ENCODE measurements at regions not wholly inside any gene's neighbourhood (a gene's known extent, or its start where the extent isn't known, plus 50 kb on each side); places are given as distances from the start of the nearest gene placed in this dataset.

DNA sequence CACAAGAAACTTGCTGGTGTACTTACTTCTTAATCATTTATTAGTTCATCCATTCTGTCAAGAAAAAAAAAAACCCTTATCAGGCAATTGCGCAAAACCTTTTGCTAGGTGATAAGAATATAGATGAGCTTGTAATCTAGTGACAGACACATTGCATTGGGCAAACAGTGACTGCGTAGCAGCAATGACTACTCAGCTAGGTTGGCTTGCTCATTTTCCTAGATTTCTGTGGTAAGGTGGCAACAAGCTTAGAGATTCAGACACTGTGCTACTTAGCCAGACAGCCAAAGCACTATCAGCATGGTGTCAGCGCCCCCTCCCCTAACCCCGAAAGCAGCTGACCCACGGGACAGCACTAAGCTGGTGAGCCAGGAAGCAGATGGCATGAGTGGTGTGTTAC is 203.1 kb downstream of the BARHL2 start:
- no peak for DNase-seq
- no peaks in the 10 kb centered on the region for H3K27me3 Mint-ChIP-seq (ENCODE audit: insufficient read depth)

DNA sequence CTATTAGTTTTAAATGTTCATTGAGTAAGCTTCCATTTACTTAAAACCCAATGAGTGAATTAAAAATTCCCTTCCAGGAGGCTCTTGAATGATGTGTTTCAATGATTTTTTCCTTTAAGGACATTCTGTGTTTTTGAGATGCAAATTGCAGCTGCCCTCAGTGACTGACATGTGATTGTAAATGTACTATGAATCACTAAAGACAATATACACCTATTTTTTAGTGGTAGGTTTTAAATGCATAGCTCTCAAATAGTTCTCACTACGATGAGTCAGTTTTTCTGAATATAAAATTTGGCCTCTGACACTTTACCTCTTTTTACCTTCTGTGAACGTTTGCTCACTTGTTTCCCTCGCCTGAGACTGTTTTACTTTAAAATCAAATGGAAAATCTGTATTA is 204.7 kb downstream of the BARHL2 start:
- TF ChIP-seq, protein P1, sequence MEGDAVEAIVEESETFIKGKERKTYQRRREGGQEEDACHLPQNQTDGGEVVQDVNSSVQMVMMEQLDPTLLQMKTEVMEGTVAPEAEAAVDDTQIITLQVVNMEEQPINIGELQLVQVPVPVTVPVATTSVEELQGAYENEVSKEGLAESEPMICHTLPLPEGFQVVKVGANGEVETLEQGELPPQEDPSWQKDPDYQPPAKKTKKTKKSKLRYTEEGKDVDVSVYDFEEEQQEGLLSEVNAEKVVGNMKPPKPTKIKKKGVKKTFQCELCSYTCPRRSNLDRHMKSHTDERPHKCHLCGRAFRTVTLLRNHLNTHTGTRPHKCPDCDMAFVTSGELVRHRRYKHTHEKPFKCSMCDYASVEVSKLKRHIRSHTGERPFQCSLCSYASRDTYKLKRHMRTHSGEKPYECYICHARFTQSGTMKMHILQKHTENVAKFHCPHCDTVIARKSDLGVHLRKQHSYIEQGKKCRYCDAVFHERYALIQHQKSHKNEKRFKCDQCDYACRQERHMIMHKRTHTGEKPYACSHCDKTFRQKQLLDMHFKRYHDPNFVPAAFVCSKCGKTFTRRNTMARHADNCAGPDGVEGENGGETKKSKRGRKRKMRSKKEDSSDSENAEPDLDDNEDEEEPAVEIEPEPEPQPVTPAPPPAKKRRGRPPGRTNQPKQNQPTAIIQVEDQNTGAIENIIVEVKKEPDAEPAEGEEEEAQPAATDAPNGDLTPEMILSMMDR (conservative IDR thresholded peaks at IDR 0.05) = no peak
- Histone ChIP-seq H3K36me3 (ENCODE audit: control insufficient read depth, insufficient read depth, low read length) (no peaks in the 10 kb centered on the region), H3K9me3 (ENCODE audit: control insufficient read depth, low read length) (no peaks in the 10 kb centered on the region)

More for the DNA sequence above, 203.1 kb downstream of the BARHL2 start:
- no peak overlapping the region for H3K9ac ChIP-seq (ENCODE audit: extremely low read depth, low read length, poor library complexity, severe bottlenecking)
- H3K36me3 ChIP-seq (ENCODE audit: control insufficient read depth, insufficient read depth, low read length) = no peaks in the 10 kb centered on the region
- H3K4me1 Mint-ChIP-seq = peaks cover 17% of the 10 kb centered on the region
- no peaks in the 10 kb centered on the region for H3K9me3 Mint-ChIP-seq
- peaks cover 6% of the 10 kb centered on the region for H3K4me1 ChIP-seq (ENCODE audit: control insufficient read depth, insufficient read depth, low read length)
- 87 to 94% methylated on average over 3 to 5 of the region's 5 CpGs for WGBS, 2 experiments (ENCODE audit: insufficient coverage in 1 of 2, insufficient read length in 1 of 2)
- no peaks in the 10 kb centered on the region for H3K27me3 ChIP-seq (ENCODE audit: control insufficient read depth, insufficient read depth, low read length, poor library complexity, severe bottlenecking)
- no peaks in the 10 kb centered on the region for H3K36me3 Mint-ChIP-seq (ENCODE audit: low read depth)
- H3K4me3 Mint-ChIP-seq = no peak overlapping the region
- no peak overlapping the region for H3K27ac ChIP-seq (ENCODE audit: low read depth, low read length)
- TF ChIP-seq, protein P1 (conservative IDR thresholded peaks at IDR 0.05) = no peak
- H3K9me3 ChIP-seq (ENCODE audit: control insufficient read depth, low read length) = no peaks in the 10 kb centered on the region
- no peak overlapping the region for H3K4me3 ChIP-seq (ENCODE audit: low read length)
- H3K27ac Mint-ChIP-seq = no peak overlapping the region

DNA sequence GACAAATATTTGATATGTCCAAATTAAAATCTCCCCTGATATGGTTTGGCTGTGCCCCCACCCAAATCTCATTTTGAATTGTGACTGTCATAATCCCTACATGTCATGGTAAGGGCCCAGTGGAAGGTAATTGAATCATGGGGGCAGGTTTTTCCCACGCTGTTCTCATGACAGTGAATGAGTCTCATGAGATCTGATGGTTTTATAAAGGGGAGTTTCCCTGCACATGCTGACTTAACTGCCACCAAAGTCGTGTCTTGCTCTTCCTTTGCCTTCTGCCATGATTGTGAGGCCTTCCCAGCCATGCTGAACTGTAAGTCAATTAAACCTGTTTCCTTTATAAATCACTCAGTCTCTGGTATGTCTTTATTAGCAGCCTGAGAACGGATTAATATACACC is 207.0 kb downstream of the BARHL2 start:
- Mint-ChIP-seq H3K4me3 (no peak overlapping the region), H3K36me3 (ENCODE audit: low read depth) (no peaks in the 10 kb centered on the region), H3K9me3 (no peaks in the 10 kb centered on the region), H3K27me3 (ENCODE audit: insufficient read depth) (no peaks in the 10 kb centered on the region), H3K27ac (no peak overlapping the region), H3K4me1 (peaks cover 24% of the 10 kb centered on the region)
- Histone ChIP-seq H3K27ac (ENCODE audit: low read depth, low read length) (no peak overlapping the region), H3K27me3 (ENCODE audit: control insufficient read depth, insufficient read depth, low read length, poor library complexity, severe bottlenecking) (no peaks in the 10 kb centered on the region), H3K4me3 (ENCODE audit: low read length) (no peak overlapping the region), H3K36me3 (ENCODE audit: control insufficient read depth, insufficient read depth, low read length) (no peaks in the 10 kb centered on the region), H3K9ac (ENCODE audit: extremely low read depth, low read length, poor library complexity, severe bottlenecking) (no peak overlapping the region), H3K9me3 (ENCODE audit: control insufficient read depth, low read length) (no peaks in the 10 kb centered on the region), H3K4me1 (ENCODE audit: control insufficient read depth, insufficient read depth, low read length) (peaks cover 7% of the 10 kb centered on the region)
- no peak for DNase-seq
- WGBS, 2 experiments (ENCODE audit: insufficient coverage in 1 of 2, insufficient read length in 1 of 2) = 83 to 85% methylated on average over 2 to 3 of the region's 3 CpGs
- TF ChIP-seq, protein P1 (conservative IDR thresholded peaks at IDR 0.05) = no peak

More for the DNA sequence above, 204.7 kb downstream of the BARHL2 start:
- DNase-seq = no peak
- Histone ChIP-seq H3K27me3 (ENCODE audit: control insufficient read depth, insufficient read depth, low read length, poor library complexity, severe bottlenecking) (no peaks in the 10 kb centered on the region), H3K27ac (ENCODE audit: low read depth, low read length) (no peak overlapping the region), H3K4me3 (ENCODE audit: low read length) (no peak overlapping the region), H3K4me1 (ENCODE audit: control insufficient read depth, insufficient read depth, low read length) (peaks cover 7% of the 10 kb centered on the region), H3K9ac (ENCODE audit: extremely low read depth, low read length, poor library complexity, severe bottlenecking) (no peak overlapping the region)
- no peaks in the 10 kb centered on the region for H3K36me3 Mint-ChIP-seq (ENCODE audit: low read depth)
- H3K9me3 Mint-ChIP-seq = no peaks in the 10 kb centered on the region
- H3K27ac Mint-ChIP-seq = no peak overlapping the region
- H3K27me3 Mint-ChIP-seq (ENCODE audit: insufficient read depth) = no peaks in the 10 kb centered on the region
- WGBS, 2 experiments (ENCODE audit: insufficient coverage in 1 of 2, insufficient read length in 1 of 2) = 67 to 78% methylated on average over 2 of the region's 3 CpGs
- no peak overlapping the region for H3K4me3 Mint-ChIP-seq
- H3K4me1 Mint-ChIP-seq = peaks cover 24% of the 10 kb centered on the region

All from endodermal cell (in vitro differentiated cells).